ENCODE measurements at regions not wholly inside any gene's neighbourhood (a gene's known extent, or its start where the extent isn't known, plus 50 kb on each side); places are given as distances from the start of the nearest gene placed in this dataset.

- no peak overlapping the region for H3K4me3 ChIP-seq (ENCODE audit: low read length)
- H3K27me3 ChIP-seq (ENCODE audit: insufficient read depth, low read depth, low read length): no peaks in the 10 kb centered on the region
- no peak overlapping the region for H3K27ac ChIP-seq (ENCODE audit: low read length)
- no peaks in the 10 kb centered on the region for H3F3A ChIP-seq (ENCODE audit: insufficient read depth, low read length, poor library complexity, severe bottlenecking)
- H3K79me2 ChIP-seq (replicated peaks; ENCODE audit: insufficient read depth, low read length): no peaks in the 10 kb centered on the region
- H3K9ac ChIP-seq (ENCODE audit: low read length): no peak overlapping the region
- H3K9me2 ChIP-seq (ENCODE audit: insufficient read depth, low read length): no peaks in the 10 kb centered on the region
- H4K20me1 ChIP-seq (ENCODE audit: insufficient read depth): no peaks in the 10 kb centered on the region
- no peak overlapping the region for H3K4me2 ChIP-seq (ENCODE audit: low read length)
- no peak for TF ChIP-seq RAD21 (conservative IDR thresholded peaks at IDR 0.05)
- TF ChIP-seq CTCF (IDR thresholded peaks at IDR 0.05; ENCODE audit: poor library complexity, severe bottlenecking): no peak
- TF ChIP-seq POLR2AphosphoS5 (IDR thresholded peaks at IDR 0.05): no peak
- no peak for TF ChIP-seq TAF1 (IDR thresholded peaks at IDR 0.05; ENCODE audit: low read depth)
- no peak for TF ChIP-seq EZH2 (IDR thresholded peaks at IDR 0.05; ENCODE audit: borderline replicate concordance, insufficient read depth, low read length, poor library complexity, severe bottlenecking)
- TF ChIP-seq EP300 (conservative IDR thresholded peaks at IDR 0.05; ENCODE audit: poor library complexity, severe bottlenecking): no peak
- TF ChIP-seq SMC3 (conservative IDR thresholded peaks at IDR 0.05; ENCODE audit: poor library complexity): no peak
- no peak for TF ChIP-seq MXI1 (conservative IDR thresholded peaks at IDR 0.05; ENCODE audit: poor library complexity, severe bottlenecking)
- TF ChIP-seq REST (IDR thresholded peaks at IDR 0.05; ENCODE audit: borderline replicate concordance): no peak
- H3K9me3 ChIP-seq (ENCODE audit: low read length): no peaks in the 10 kb centered on the region
- no peaks in the 10 kb centered on the region for H3K36me3 ChIP-seq (ENCODE audit: insufficient read depth, low read length)
- no peak overlapping the region for H2AFZ ChIP-seq (ENCODE audit: low read depth, low read length)
These were observed 555.9 kb downstream of the BCL11B start for GRCh38 chr14:98716133-98716532.

GRCh38 chr14:98721061-98721460, 550.9 kb downstream of the BCL11B start:
- Histone ChIP-seq H4K20me1 (ENCODE audit: insufficient read depth) (no peaks in the 10 kb centered on the region), H3K9me2 (ENCODE audit: insufficient read depth, low read length) (no peaks in the 10 kb centered on the region), H3K36me3 (ENCODE audit: insufficient read depth, low read length) (no peaks in the 10 kb centered on the region), H3K9me3 (ENCODE audit: low read length) (no peaks in the 10 kb centered on the region), H3K27me3 (ENCODE audit: insufficient read depth, low read depth, low read length) (no peaks in the 10 kb centered on the region), H3K79me2 (replicated peaks; ENCODE audit: insufficient read depth, low read length) (no peaks in the 10 kb centered on the region), H3F3A (ENCODE audit: insufficient read depth, low read length, poor library complexity, severe bottlenecking) (no peaks in the 10 kb centered on the region), H3K9ac (ENCODE audit: low read length) (no peak overlapping the region), H3K4me2 (ENCODE audit: low read length) (no peak overlapping the region), H2AFZ (ENCODE audit: low read depth, low read length) (no peak overlapping the region), H3K27ac (ENCODE audit: low read length) (no peak overlapping the region), H3K4me3 (ENCODE audit: low read length) (no peak overlapping the region)
- TF ChIP-seq SMC3 (conservative IDR thresholded peaks at IDR 0.05; ENCODE audit: poor library complexity): no peak
- TF ChIP-seq MXI1 (conservative IDR thresholded peaks at IDR 0.05; ENCODE audit: poor library complexity, severe bottlenecking): no peak
- no peak for TF ChIP-seq REST (IDR thresholded peaks at IDR 0.05; ENCODE audit: borderline replicate concordance)
- no peak for TF ChIP-seq EP300 (conservative IDR thresholded peaks at IDR 0.05; ENCODE audit: poor library complexity, severe bottlenecking)
- TF ChIP-seq CTCF (IDR thresholded peaks at IDR 0.05; ENCODE audit: poor library complexity, severe bottlenecking): no peak

All from neural cell (in vitro differentiated cells).